OCI-M2 (cell line): ENCODE measurements at regions not wholly inside any gene's neighbourhood (a gene's known extent, or its start where the extent isn't known, plus 50 kb on each side); places are given as distances from the start of the nearest gene placed in this dataset.

ENCODE experiments used
- DNase-seq: peaks from one replicate; lab custom pipeline; 2025; ENCODE audit not compliant: unreplicated experiment; lab: John Stamatoyannopoulos, UW

DNA sequence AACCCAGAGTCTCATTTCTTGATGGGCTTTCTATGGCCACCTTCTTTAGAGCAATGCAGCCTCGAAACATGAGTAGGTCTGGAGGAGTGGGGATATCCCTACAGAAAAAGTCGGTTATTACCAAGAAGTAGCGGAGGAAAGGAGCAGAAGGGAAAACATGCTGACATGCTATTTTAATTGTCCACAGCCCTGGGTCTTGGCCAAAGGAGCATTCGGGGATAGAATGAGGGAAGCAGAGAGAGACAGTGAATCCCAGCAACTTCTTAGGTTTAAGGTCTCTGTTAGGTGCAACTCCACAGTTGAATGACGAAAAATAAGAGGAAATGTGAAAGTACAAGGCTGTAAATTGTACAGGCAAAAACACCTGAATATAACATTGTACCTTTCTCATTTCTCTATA is 506.7 kb upstream of the CDH18 start:
- no peak for DNase-seq

DNA sequence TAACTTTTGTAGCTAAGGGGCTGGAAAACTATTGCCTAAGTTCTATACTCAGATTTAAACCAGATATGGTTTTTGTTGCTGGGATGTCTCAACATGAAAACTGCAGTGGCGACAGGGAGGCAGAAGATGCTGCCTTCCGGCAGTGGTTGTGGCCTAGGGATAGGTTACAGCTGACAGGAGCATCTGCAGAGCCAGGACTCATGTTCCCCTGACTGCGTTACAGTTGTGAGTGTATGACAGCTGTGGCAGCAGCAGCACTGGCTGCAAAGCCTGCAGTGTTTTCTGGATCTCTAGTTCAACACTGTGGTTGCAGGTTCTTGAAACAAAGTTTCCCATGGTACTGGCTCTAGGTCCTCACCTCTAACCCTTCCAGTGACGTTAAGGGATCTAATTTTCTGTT is 498.8 kb upstream of the CDH18 start:
- DNase-seq = no peak

- no peak for DNase-seq
These were observed 488.0 kb upstream of the CDH18 start for GRCh38 chr5:20476016-20476415.

GRCh38 chr5:20470997-20471396 is 483.0 kb upstream of the CDH18 start:
- no peak for DNase-seq

DNA sequence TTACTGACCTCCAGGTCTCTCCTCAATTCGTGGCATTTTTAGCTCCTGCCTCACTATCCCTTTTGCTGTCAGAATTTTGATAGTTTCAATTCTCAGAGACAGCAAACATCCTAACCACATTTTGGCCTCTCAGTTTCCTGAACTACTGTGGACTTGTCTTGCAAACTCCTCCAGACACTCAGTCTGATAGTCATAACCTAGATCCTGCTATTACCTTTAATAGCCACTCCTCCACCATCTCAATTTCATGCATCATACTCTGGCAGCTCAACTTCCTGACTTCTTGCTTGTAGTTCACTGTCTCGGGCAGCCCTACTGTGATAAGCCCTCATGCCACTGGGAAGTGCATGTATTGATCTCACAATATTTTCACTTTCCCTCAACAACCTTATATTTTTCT is 481.8 kb upstream of the CDH18 start:
- no peak for DNase-seq

GRCh38 chr5:20469390-20469789 is 481.4 kb upstream of the CDH18 start:
- DNase-seq = no peak

DNA sequence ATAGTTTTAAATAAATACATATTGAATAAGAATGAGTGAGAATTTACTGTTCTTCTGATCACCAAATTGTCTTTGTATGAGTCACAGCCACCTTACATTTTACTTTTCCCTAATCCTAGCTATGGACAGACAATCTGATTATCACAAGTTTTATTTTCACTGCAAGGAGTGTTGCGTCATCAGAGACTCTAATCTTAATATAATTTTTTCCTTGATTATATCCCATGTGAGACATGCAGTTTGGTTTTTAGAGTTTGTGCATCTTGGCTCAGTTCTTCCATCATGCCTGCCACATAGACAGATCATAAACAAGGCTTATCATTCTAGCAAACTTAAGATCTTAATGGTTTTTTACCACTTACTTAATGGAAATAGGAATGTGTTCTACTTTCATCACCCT is 478.5 kb upstream of the CDH18 start:
- no peak for DNase-seq

GRCh38 chr5:20463206-20463605 is 475.2 kb upstream of the CDH18 start:
- DNase-seq = no peak

DNA sequence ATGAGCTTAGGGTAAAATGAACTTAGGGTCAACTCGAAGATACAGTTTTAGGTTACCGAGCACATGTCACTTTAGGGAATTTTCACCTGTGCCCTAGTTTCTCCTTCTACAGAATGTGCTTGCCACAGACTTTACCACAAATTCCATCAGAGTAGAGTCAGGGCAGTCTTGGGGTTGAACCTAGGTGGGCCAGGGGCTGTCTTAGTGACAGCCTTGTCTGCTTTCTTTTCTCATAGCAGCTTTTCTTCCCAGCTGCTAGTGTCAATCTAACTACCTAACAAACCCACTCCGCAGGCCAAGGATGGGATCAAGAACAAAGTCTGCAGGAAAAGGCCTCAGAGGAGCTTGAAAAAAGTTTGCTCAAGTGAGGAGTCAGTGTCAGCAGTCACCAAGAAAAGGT is 458.1 kb upstream of the CDH18 start:
- DNase-seq = no peak

DNA sequence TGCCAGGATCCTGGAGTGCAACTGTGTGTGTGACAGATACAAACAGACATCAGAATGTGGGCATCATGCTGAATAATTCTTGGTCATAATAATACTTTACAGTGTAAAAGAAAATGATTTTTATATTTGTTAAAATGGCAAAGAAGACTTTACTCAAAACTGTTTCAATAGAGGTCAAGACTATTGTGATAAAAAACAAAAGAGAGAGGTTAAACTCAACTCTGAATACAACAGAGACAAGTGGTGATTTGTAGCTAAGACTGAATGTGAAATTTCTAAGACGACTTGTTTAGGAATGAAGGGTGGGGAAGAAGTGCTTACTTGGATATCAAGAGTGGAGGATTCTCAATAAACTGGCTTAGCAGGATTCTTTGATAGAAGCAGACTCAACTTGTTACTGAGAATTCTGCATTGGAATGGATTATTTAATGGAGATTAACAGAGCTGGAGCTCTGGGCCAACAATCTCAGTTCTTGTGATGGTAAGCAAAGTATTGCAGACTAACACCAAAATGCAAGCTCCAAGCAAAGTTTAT is 457.4 kb upstream of the CDH18 start:
- no peak for DNase-seq

DNA sequence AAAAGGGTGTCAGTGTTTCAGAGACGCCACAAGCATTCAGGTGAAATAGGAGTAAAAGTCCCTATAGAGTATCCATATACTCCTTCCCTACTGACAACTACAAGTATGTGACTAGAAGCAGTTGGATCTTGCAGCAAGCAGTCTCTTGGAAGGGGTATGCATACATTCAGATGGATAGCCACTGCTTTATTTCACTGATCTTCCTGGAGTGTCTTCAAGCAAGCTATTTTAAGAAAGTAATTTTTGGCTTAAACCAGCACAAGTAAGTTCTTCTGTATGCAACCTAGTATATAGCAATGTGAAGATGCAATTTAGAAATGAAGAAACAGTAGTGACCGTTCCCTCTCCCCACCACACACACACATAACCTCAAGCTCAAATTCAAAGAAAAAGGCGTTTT is 446.8 kb upstream of the CDH18 start:
- no peak for DNase-seq

DNA sequence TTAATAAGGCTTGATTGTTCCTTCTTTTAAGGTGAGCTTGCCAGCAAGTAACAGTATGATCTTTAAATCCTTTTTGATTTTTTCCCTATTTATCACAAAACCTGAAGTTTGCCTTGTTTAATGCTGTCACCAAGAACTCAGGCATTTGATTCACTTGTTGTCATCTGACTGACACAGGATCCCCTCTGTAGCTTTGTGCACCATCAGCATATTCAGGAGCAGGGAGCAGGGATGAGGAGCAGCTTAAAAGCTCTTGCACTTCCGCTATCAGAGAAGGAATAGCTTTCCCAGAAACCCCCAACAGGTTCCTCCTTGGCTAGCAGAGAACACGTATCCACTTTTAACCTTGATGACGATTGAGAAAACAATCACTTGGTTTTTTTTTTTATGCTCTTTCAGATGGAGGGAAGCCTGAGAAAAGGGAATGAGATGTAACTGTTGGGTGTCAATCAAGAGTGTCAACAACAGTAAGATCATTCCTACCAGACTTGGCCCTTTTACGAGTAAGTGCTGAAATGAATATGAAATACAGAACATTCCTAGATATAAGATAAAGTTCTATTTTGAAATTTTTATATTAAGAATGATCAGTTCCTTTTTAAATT is 433.1 kb upstream of the CDH18 start:
- DNase-seq = no peak
